ENCODE measurements at regions not wholly inside any gene's neighbourhood (a gene's known extent, or its start where the extent isn't known, plus 50 kb on each side); places are given as distances from the start of the nearest gene placed in this dataset.
"Not testable (repeated sequence)": the region's sequence is repeated elsewhere in the genome, so short reads cannot be mapped to it uniquely, and the experiment has no call there.

GRCh38 chr4:146049802-146050201 is 111.2 kb upstream of the ZNF827 start:
- no peaks in the 10 kb centered on the region for H3K4me1 ChIP-seq (ENCODE audit: control insufficient read depth, insufficient read depth, low read length)
- H3K27me3 ChIP-seq (ENCODE audit: control insufficient read depth, insufficient read depth, low read length): no peaks in the 10 kb centered on the region
- H3K9ac ChIP-seq (ENCODE audit: low read depth, low read length): no peak overlapping the region
- H3K36me3 ChIP-seq (ENCODE audit: control insufficient read depth, insufficient read depth, low read length): no peaks in the 10 kb centered on the region
- no peak overlapping the region for H3K4me3 ChIP-seq (ENCODE audit: low read depth, low read length)
- peaks cover 8% of the 10 kb centered on the region for H3K9me3 ChIP-seq (ENCODE audit: control insufficient read depth, insufficient read depth, low read length)

GRCh38 chr4:146047768-146048167 is 109.1 kb upstream of the ZNF827 start:
- H3K4me1 ChIP-seq (ENCODE audit: control insufficient read depth, insufficient read depth, low read length); H3K9ac ChIP-seq (ENCODE audit: low read depth, low read length); H3K27me3 ChIP-seq (ENCODE audit: control insufficient read depth, insufficient read depth, low read length); H3K9me3 ChIP-seq (ENCODE audit: control insufficient read depth, insufficient read depth, low read length); H3K4me3 ChIP-seq (ENCODE audit: low read depth, low read length); H3K36me3 ChIP-seq (ENCODE audit: control insufficient read depth, insufficient read depth, low read length): not testable (repeated sequence)

GRCh38 chr4:146041139-146042004 is 102.7 kb upstream of the ZNF827 start:
- H3K9ac ChIP-seq (ENCODE audit: low read depth, low read length): no peak overlapping the region
- H3K9me3 ChIP-seq (ENCODE audit: control insufficient read depth, insufficient read depth, low read length): no peaks in the 10 kb centered on the region
- H3K36me3 ChIP-seq (ENCODE audit: control insufficient read depth, insufficient read depth, low read length): no peaks in the 10 kb centered on the region
- H3K4me3 ChIP-seq (ENCODE audit: low read depth, low read length): no peak overlapping the region
- no peaks in the 10 kb centered on the region for H3K27me3 ChIP-seq (ENCODE audit: control insufficient read depth, insufficient read depth, low read length)
- no peaks in the 10 kb centered on the region for H3K4me1 ChIP-seq (ENCODE audit: control insufficient read depth, insufficient read depth, low read length)

GRCh38 chr4:146040623-146041022 is 102.0 kb upstream of the ZNF827 start:
- Histone ChIP-seq H3K4me3 (ENCODE audit: low read depth, low read length) (no peak overlapping the region), H3K27me3 (ENCODE audit: control insufficient read depth, insufficient read depth, low read length) (no peaks in the 10 kb centered on the region), H3K9ac (ENCODE audit: low read depth, low read length) (no peak overlapping the region), H3K4me1 (ENCODE audit: control insufficient read depth, insufficient read depth, low read length) (no peaks in the 10 kb centered on the region), H3K9me3 (ENCODE audit: control insufficient read depth, insufficient read depth, low read length) (no peaks in the 10 kb centered on the region), H3K36me3 (ENCODE audit: control insufficient read depth, insufficient read depth, low read length) (no peaks in the 10 kb centered on the region)

- Histone ChIP-seq H3K4me1 (ENCODE audit: control insufficient read depth, insufficient read depth, low read length) (peaks cover 18% of the 10 kb centered on the region), H3K9me3 (ENCODE audit: control insufficient read depth, insufficient read depth, low read length) (no peaks in the 10 kb centered on the region), H3K9ac (ENCODE audit: low read depth, low read length) (no peak overlapping the region), H3K4me3 (ENCODE audit: low read depth, low read length) (no peak overlapping the region), H3K36me3 (ENCODE audit: control insufficient read depth, insufficient read depth, low read length) (no peaks in the 10 kb centered on the region), H3K27me3 (ENCODE audit: control insufficient read depth, insufficient read depth, low read length) (no peaks in the 10 kb centered on the region)
Measured at GRCh38 chr4:146033149-146033548, 94.5 kb upstream of the ZNF827 start.

- Histone ChIP-seq H3K36me3 (ENCODE audit: control insufficient read depth, insufficient read depth, low read length) (no peaks in the 10 kb centered on the region), H3K4me1 (ENCODE audit: control insufficient read depth, insufficient read depth, low read length) (peaks cover 18% of the 10 kb centered on the region), H3K9me3 (ENCODE audit: control insufficient read depth, insufficient read depth, low read length) (no peaks in the 10 kb centered on the region), H3K27me3 (ENCODE audit: control insufficient read depth, insufficient read depth, low read length) (no peaks in the 10 kb centered on the region), H3K4me3 (ENCODE audit: low read depth, low read length) (no peak overlapping the region), H3K9ac (ENCODE audit: low read depth, low read length) (no peak overlapping the region)
Measured at GRCh38 chr4:146032234-146032860, 93.7 kb upstream of the ZNF827 start.

GRCh38 chr4:146029939-146030710 is 91.5 kb upstream of the ZNF827 start:
- no peak overlapping the region for H3K4me3 ChIP-seq (ENCODE audit: low read depth, low read length)

GRCh38 chr4:146029147-146029546 is 90.5 kb upstream of the ZNF827 start:
- Histone ChIP-seq H3K9me3 (ENCODE audit: control insufficient read depth, insufficient read depth, low read length) (no peaks in the 10 kb centered on the region), H3K4me3 (ENCODE audit: low read depth, low read length) (no peak overlapping the region), H3K27me3 (ENCODE audit: control insufficient read depth, insufficient read depth, low read length) (no peaks in the 10 kb centered on the region), H3K4me1 (ENCODE audit: control insufficient read depth, insufficient read depth, low read length) (peaks cover 18% of the 10 kb centered on the region), H3K9ac (ENCODE audit: low read depth, low read length) (no peak overlapping the region), H3K36me3 (ENCODE audit: control insufficient read depth, insufficient read depth, low read length) (no peaks in the 10 kb centered on the region)

More at GRCh38 chr4:146029939-146030710, 91.5 kb upstream of the ZNF827 start:
- Histone ChIP-seq H3K4me1 (ENCODE audit: control insufficient read depth, insufficient read depth, low read length) (peaks cover 18% of the 10 kb centered on the region), H3K36me3 (ENCODE audit: control insufficient read depth, insufficient read depth, low read length) (no peaks in the 10 kb centered on the region), H3K9me3 (ENCODE audit: control insufficient read depth, insufficient read depth, low read length) (no peaks in the 10 kb centered on the region), H3K9ac (ENCODE audit: low read depth, low read length) (no peak overlapping the region), H3K27me3 (ENCODE audit: control insufficient read depth, insufficient read depth, low read length) (no peaks in the 10 kb centered on the region)

- H3K9me3 ChIP-seq (ENCODE audit: control insufficient read depth, insufficient read depth, low read length): no peaks in the 10 kb centered on the region
- H3K9ac ChIP-seq (ENCODE audit: low read depth, low read length): no peak overlapping the region
- no peaks in the 10 kb centered on the region for H3K27me3 ChIP-seq (ENCODE audit: control insufficient read depth, insufficient read depth, low read length)
- peaks cover 11% of the 10 kb centered on the region for H3K4me1 ChIP-seq (ENCODE audit: control insufficient read depth, insufficient read depth, low read length)
- no peak overlapping the region for H3K4me3 ChIP-seq (ENCODE audit: low read depth, low read length)
- no peaks in the 10 kb centered on the region for H3K36me3 ChIP-seq (ENCODE audit: control insufficient read depth, insufficient read depth, low read length)
Measured at GRCh38 chr4:146027761-146028160, 89.1 kb upstream of the ZNF827 start.

- no peaks in the 10 kb centered on the region for H3K9me3 ChIP-seq (ENCODE audit: control insufficient read depth, insufficient read depth, low read length)
- H3K4me3 ChIP-seq (ENCODE audit: low read depth, low read length): no peak overlapping the region
- no peaks in the 10 kb centered on the region for H3K4me1 ChIP-seq (ENCODE audit: control insufficient read depth, insufficient read depth, low read length)
- H3K9ac ChIP-seq (ENCODE audit: low read depth, low read length): no peak overlapping the region
- H3K27me3 ChIP-seq (ENCODE audit: control insufficient read depth, insufficient read depth, low read length): no peaks in the 10 kb centered on the region
- no peaks in the 10 kb centered on the region for H3K36me3 ChIP-seq (ENCODE audit: control insufficient read depth, insufficient read depth, low read length)
Measured at GRCh38 chr4:146023334-146023967, 84.8 kb upstream of the ZNF827 start.

GRCh38 chr4:146022541-146022940 is 83.9 kb upstream of the ZNF827 start:
- no peak overlapping the region for H3K9ac ChIP-seq (ENCODE audit: low read depth, low read length)
- H3K27me3 ChIP-seq (ENCODE audit: control insufficient read depth, insufficient read depth, low read length): no peaks in the 10 kb centered on the region
- no peaks in the 10 kb centered on the region for H3K4me1 ChIP-seq (ENCODE audit: control insufficient read depth, insufficient read depth, low read length)
- H3K9me3 ChIP-seq (ENCODE audit: control insufficient read depth, insufficient read depth, low read length): no peaks in the 10 kb centered on the region
- no peak overlapping the region for H3K4me3 ChIP-seq (ENCODE audit: low read depth, low read length)
- H3K36me3 ChIP-seq (ENCODE audit: control insufficient read depth, insufficient read depth, low read length): no peaks in the 10 kb centered on the region

Measured in iPS-15b (cell line).